ENCODE measurements at regions not wholly inside any gene's neighbourhood (a gene's known extent, or its start where the extent isn't known, plus 50 kb on each side); places are given as distances from the start of the nearest gene placed in this dataset.

- DNase-seq (ENCODE audit: low spot score): no peak
Measured at GRCh38 chr22:48057116-48057835, 1294.8 kb downstream of the TBC1D22A start.

GRCh38 chr22:48055827-48056226, 1293.4 kb downstream of the TBC1D22A start:
- DNase-seq (ENCODE audit: low spot score): no peak

- DNase-seq (ENCODE audit: low spot score): no peak
Measured at GRCh38 chr22:48055185-48055584, 1292.7 kb downstream of the TBC1D22A start.

DNA sequence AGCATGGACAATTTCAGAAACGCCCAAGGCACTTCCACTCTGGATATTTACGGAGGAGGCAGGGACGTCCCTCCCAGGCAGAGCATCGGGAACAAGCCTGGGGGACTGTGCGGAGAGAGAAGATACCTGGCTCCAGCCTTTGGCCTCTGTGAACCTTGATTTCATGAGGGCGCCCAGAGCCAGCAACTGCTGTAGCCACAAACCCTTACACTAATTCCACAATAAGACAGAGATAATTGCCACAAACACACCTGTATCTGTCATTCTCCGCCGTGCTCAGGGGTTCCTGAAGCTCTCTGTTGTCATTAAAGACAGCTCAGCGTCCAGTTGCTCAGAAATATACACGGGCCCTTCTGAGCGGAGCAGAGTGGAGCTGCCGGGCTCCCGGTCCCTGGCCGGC, 1292.1 kb downstream of the TBC1D22A start:
- no peak for DNase-seq (ENCODE audit: low spot score)

- no peak for DNase-seq (ENCODE audit: low spot score)
Measured at GRCh38 chr22:48053973-48054372, 1291.5 kb downstream of the TBC1D22A start.

- no peak for DNase-seq (ENCODE audit: low spot score)
Measured at GRCh38 chr22:48053486-48053885, 1291.0 kb downstream of the TBC1D22A start.

DNA sequence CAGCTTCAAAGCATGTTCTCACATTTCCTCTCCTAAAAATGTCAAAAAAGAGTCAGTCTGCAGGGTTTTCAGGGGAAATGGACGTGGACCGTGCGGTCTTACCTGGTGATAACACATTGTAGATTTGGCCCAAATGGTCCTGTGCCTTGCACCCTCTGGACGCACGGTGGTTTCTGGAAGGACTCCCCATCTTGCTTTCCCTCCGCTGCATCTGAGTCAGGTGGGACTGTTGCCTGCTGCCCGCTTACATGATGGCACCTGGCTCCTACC, 1290.1 kb downstream of the TBC1D22A start:
- DNase-seq (ENCODE audit: low spot score): no peak

DNA sequence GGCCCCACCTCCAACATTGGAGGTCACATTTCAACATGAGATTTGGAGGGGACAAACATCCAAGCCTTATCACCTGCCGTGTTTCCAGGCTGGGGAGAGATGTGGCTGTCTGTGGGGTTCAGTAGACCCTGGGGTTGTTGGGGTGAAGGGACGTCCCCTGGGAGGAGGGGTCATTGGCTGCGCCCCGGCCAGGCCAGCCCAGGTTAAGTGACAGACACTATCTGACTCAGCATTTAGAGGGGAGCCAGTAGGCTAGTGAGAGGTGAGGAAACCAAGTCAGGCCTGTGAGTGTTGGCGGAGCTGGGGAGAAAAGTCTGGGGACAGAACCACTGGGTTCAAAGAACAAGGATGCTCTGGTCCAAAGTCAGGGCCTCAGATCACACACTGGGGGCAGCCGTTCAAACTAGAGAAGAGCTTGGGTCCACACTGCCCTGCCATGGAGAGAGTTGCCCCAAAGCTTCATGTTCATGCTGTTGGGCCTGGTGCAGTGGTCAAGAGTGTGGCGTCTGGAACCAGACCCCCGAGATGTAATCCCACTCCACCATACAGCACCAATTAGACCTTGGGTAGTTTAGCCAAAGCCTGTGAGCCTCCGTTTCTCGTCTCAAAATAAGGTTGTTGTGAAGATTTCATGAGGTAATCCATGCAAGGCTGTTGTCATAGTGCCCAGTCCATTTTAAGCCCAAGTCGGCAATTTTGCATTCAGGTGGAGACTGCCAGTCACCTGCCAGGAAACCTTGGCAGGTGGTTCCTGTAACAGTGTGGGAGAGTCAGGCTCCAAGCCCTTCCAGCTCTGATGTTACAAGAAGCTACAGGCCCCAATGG, 1289.6 kb downstream of the TBC1D22A start:
- DNase-seq (ENCODE audit: low spot score): no peak

DNA sequence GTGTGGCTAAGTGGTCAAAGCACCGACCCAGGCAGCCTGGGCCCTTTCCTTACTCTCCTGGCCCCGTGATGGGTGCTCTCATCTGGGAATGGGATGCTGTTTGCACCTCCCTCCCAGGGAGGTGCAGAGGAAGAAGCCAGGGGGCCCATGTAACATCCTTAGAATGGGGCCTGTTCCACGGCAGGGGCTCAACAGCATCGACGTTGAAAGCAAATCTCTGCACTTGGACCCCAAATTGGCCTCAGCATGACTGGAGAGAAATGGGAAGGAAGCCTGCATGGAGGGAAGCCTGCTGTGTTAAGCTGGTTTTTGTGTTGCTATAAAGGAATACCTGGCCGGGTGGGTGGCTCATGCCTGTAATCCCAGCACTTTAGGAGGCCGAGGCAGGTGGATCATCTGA, 1288.4 kb downstream of the TBC1D22A start:
- no peak for DNase-seq (ENCODE audit: low spot score)

- DNase-seq (ENCODE audit: low spot score): no peak
Measured at GRCh38 chr22:48049116-48049515, 1286.7 kb downstream of the TBC1D22A start.

DNA sequence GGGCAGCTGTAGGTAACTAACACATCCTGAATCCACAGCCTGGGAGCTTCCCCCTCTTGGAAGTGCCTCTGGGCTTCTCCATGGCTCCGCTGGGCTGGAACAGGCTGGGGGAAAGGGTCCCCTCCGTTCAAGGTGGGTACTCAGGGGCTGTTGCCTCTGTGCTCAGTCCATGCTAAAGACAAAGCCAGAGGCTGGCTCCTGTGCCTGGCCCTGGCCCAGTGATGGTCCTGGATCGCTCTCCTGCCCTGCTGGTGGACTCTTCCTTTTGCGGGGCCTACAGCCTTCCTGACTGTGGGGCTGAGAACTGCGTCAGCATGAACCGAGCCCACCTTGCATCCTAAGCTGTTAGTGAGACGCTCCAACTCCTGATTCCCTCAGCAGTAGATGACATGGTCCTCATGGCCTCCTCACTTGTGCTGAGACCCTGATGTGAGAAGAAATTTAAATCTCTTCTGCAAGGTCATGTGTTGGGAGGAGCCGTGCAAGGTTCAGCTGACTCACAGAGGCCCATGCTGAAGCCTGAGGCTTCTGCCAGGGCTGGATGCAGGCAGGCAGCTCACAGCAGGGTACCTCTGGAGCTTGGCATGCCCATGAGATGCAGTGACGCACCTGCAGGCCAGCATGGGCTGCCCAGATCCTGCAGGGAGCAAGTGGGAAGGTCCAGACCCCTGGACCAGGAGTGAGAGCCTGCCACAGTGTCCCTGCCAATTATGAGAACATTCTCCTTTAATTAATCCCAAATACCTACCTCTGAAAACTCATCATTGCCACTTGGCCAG, 1285.5 kb downstream of the TBC1D22A start:
- no peak for DNase-seq (ENCODE audit: low spot score)

GRCh38 chr22:48045369-48045768, 1282.9 kb downstream of the TBC1D22A start:
- DNase-seq (ENCODE audit: low spot score): no peak

GRCh38 chr22:48044487-48045060, 1282.1 kb downstream of the TBC1D22A start:
- DNase-seq (ENCODE audit: low spot score): no peak

DNA sequence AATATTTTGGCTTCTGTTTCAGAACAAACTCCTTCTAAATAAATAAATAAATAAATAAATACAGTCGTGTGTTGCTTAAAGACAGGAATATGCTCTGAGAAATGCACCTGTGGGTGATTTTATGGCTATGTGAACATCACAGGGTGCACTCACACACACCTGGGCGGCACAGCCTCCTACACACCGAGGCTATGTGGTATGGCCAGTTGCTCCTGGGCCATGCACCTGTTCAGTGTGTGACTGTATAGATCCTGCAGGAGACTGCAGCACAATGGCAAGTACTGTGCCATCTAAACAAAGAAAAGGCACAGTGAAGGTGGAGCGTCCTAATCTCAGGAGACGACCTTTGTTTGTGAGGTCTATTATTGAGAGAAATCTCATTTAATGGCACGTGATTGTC, 1281.1 kb downstream of the TBC1D22A start:
- no peak for DNase-seq (ENCODE audit: low spot score)

DNA sequence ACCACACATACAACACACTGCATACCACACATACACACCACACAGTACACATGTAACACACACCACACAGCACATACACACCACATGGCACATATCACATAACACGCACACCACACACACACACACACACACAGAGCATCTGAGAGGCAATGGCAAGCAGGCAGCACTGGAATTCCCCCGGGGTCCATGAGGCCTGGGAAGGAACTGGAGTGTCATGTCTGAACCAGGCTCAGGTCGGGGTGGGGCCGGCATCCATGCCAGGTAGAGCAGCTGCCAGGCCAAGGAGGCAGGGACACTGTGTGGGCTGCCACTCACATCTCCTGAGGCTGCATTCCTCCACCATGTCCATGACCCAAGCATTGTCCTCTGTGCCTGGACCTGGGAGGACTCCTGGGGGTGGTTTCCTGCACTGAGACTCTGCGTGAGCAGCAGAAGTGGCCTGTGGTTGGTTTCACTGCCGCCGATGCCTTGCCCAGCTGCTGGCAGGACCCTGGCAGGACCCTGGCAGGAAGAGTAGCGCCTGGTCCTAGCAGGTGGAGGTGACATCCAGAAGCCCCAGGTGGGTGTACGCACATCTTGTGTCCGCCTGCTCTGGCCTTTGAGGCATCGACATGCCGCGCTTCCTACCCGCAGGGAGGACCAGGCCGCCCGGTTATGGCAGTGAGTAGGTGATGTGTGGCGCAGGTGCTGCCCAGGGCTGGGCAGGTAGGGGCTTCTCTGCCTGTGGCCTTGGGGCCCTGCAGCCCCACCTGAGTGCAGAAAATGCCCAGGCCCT, 1280.4 kb downstream of the TBC1D22A start:
- no peak for DNase-seq (ENCODE audit: low spot score)

GRCh38 chr22:48039326-48039725, 1276.9 kb downstream of the TBC1D22A start:
- no peak for DNase-seq (ENCODE audit: low spot score)

GRCh38 chr22:48037618-48038017, 1275.2 kb downstream of the TBC1D22A start:
- no peak for DNase-seq (ENCODE audit: low spot score)

DNA sequence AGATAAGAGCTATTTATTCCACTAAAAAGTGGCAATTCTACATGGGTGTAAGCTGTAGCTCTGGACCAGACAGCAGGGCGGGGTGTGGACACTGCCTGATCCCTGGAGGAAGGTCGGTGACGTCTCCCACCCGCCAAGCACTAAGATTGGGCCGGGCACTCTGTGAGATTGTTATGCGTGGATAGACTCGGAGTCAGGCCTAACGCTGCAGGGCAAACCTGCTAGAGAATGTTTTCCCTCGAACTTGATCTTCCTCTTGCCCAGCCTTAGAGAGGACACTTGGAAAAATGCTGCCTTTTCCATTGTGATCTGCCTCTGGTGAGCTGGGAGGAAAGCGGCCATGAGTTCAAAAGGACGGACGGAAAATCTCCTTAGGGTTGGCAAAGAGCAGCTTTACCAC, 1273.4 kb downstream of the TBC1D22A start:
- no peak for DNase-seq (ENCODE audit: low spot score)

DNA sequence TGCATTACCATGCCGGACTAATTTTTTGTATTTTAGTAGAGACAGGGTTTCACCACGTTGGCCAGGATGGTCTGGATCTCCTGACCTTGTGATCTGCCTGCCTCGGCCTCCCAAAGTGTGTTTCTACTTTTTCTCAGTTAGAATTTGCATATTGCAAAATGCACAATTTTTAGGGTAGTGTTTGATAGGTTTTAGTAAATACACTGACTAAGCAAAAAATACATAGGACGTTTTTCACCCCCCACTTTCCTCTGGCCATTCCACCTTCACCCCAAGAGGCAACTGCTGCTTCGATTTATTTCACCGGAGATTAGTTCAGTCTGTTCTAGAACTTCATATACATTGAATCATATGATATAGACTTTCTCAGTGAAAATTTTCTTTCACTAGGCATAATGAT, 1269.1 kb downstream of the TBC1D22A start:
- no peak for DNase-seq (ENCODE audit: low spot score)

GRCh38 chr22:48025096-48025495, 1262.6 kb downstream of the TBC1D22A start:
- DNase-seq (ENCODE audit: low spot score): no peak

DNA sequence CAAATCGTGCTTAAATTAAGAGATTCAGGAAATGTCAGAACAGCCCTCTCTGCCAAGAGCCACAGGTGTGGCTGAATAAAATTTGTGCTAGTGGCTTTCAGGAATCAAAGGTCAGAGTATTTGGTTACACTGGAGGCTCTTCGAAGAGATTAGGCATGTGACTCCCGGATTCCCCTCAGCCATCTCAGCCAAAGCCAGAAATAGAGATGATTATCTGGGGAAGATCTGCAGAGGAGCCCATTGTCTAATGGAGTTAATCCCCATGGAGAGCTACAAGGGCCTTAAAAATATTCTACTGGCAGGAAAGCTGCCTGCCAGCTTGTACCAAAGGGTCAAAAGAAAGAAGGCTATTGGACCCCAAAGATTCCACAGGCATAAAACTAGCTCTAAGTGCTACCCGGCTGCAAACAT, 1259.5 kb downstream of the TBC1D22A start:
- no peak for DNase-seq (ENCODE audit: low spot score)

Data from HT-29 (cell line).